ENCODE measurements at regions not wholly inside any gene's neighbourhood (a gene's known extent, or its start where the extent isn't known, plus 50 kb on each side); places are given as distances from the start of the nearest gene placed in this dataset.

DNA sequence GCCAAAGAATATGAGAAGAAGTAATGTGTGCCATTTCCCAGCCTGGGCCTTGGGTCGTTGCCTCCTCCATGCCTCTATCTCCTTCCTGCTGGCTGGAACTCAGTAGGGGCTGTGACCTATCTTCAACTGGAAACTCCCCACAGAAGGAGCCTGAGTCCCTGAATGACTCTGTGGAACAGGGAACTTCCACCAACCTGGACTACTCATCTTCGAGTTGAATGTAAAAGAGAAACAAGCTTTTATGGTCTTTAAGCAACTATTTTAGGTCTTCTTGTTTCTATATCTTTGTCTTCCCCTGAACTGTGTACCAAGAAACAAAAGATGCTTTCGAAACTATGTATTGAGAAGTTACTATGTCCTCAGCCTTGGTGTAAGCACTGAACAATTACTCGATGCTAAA, 355.3 kb upstream of the NR2F2 start:
- WGBS (ENCODE audit: low lambda C conversion rate) = 9% methylated on average over 4 of the region's 4 CpGs
- no peaks in the 10 kb centered on the region for H3K9me3 ChIP-seq (ENCODE audit: low read length)
- no peaks in the 10 kb centered on the region; a peak in 1 of 5 replicates for H3K27me3 ChIP-seq (ENCODE audit: control insufficient read depth in 1 of 2, insufficient read depth in 2 of 2, low read length in 2 of 2)
- TF ChIP-seq HCFC1 (IDR thresholded peaks at IDR 0.05; ENCODE audit: low read depth, low read length) = no peak
- TF ChIP-seq AGO2 (optimal IDR thresholded peaks at IDR 0.05; ENCODE audit: low read depth, low read length) = no peak
- no peak for TF ChIP-seq ZNF598 (CRISPR knock-in tag; IDR thresholded peaks at IDR 0.05; ENCODE audit: borderline replicate concordance)
- TF ChIP-seq SOX5 (CRISPR knock-in tag; IDR thresholded peaks at IDR 0.05; ENCODE audit: borderline replicate concordance) = no peak
- no peak for TF ChIP-seq SIX4 (CRISPR knock-in tag; IDR thresholded peaks at IDR 0.05)
- TF ChIP-seq ZBTB7A (CRISPR knock-in tag; IDR thresholded peaks at IDR 0.05) = no peak
- no peak for TF ChIP-seq PHF8 (CRISPR knock-in tag; IDR thresholded peaks at IDR 0.05)
- H3K27ac ChIP-seq (ENCODE audit: extremely low read length, insufficient read depth, low read length) = no peak overlapping the region
- CTCF ChIA-PET (ENCODE audit: low intra/inter-chr PET ratio, low total read pairs) = no interaction called here
- no peaks in the 10 kb centered on the region for H3K79me2 ChIP-seq (ENCODE audit: insufficient read depth, low read length)
- H3K36me3 ChIP-seq (replicated peaks in 1 of 2; ENCODE audit: control insufficient read depth in 1 of 2, insufficient read depth in 2 of 2, low read length in 2 of 2) = no peaks in the 10 kb centered on the region
- H4K20me1 ChIP-seq (ENCODE audit: insufficient read depth, low read length) = no peaks in the 10 kb centered on the region
- no peaks in the 10 kb centered on the region for H3K4me1 ChIP-seq (ENCODE audit: insufficient read depth, low read length)
- H3K9ac ChIP-seq (ENCODE audit: insufficient read depth, low read depth, low read length) = no peak overlapping the region
- POLR2A ChIA-PET = no interaction called here
- BruUV-seq (replicated peaks) = no TSS peak
- ATAC-seq = no peak
- H3K4me2 ChIP-seq (ENCODE audit: low read depth, low read length) = no peak overlapping the region
- no peak for FAIRE-seq
- intact Hi-C loops (cut with micrococcal nuclease; ENCODE audit: unreplicated experiment) (no loop called here), in situ Hi-C loops (cut with HindIII; ENCODE audit: extremely low pct_ligation_motif_present, low pct_unique_long_range_greater_than_20kb) (no loop called here)
- no peak for DNase-seq (ENCODE audit: low spot score)
- no peak overlapping the region for H3K4me3 ChIP-seq (replicated peaks in 1 of 3; ENCODE audit: insufficient read depth in 1 of 3, low read depth in 2 of 3, low read length in 3 of 3)
- H2AFZ ChIP-seq (ENCODE audit: low read length) = no peak overlapping the region

DNA sequence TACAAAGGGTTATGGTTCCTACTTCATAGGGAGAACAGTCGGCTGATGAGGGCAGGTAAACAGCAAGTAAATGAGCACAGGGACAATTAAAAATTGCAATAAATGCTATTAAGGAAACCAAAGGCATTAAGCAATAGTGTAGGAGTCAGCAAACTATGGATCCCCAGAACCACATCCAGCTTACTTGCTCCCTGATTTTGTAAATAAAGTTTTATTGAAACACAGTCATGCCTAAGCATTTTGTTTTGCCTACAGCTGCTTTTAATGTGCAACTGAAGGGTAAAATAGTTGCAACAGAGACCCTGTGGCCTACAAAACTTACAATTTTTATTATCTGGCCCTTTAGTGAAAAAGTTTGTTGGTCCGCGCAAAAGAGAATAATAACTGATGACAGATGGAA, 351.2 kb upstream of the NR2F2 start:
- Histone ChIP-seq H3K9ac (ENCODE audit: insufficient read depth, low read depth, low read length) (no peak overlapping the region), H3K4me1 (ENCODE audit: insufficient read depth, low read length) (no peaks in the 10 kb centered on the region), H4K20me1 (ENCODE audit: insufficient read depth, low read length) (no peaks in the 10 kb centered on the region), H3K36me3 (replicated peaks in 1 of 2; ENCODE audit: control insufficient read depth in 1 of 2, insufficient read depth in 2 of 2, low read length in 2 of 2) (no peaks in the 10 kb centered on the region), H3K9me3 (ENCODE audit: low read length) (no peaks in the 10 kb centered on the region), H3K79me2 (ENCODE audit: insufficient read depth, low read length) (no peaks in the 10 kb centered on the region), H3K27ac (ENCODE audit: extremely low read length, insufficient read depth, low read length) (no peak overlapping the region), H2AFZ (ENCODE audit: low read length) (no peak overlapping the region), H3K4me3 (replicated peaks in 1 of 3; ENCODE audit: insufficient read depth in 1 of 3, low read depth in 2 of 3, low read length in 3 of 3) (no peak overlapping the region), H3K27me3 (ENCODE audit: control insufficient read depth in 1 of 2, insufficient read depth in 2 of 2, low read length in 2 of 2) (no peaks in the 10 kb centered on the region; a peak in 1 of 5 replicates), H3K4me2 (ENCODE audit: low read depth, low read length) (no peak overlapping the region)
- CTCF ChIA-PET (ENCODE audit: low intra/inter-chr PET ratio, low total read pairs) = no interaction called here
- FAIRE-seq = no peak
- in situ Hi-C loops (cut with HindIII; ENCODE audit: extremely low pct_ligation_motif_present, low pct_unique_long_range_greater_than_20kb) = no loop called here
- DNase-seq (ENCODE audit: low spot score) = no peak
- intact Hi-C loops (cut with micrococcal nuclease; ENCODE audit: unreplicated experiment) = no loop called here
- 72% methylated on average over 3 of the region's 3 CpGs for WGBS (ENCODE audit: low lambda C conversion rate)
- no TSS peak for BruUV-seq (replicated peaks)
- POLR2A ChIA-PET = no interaction called here
- no peak for ATAC-seq
- TF ChIP-seq JUN (CRISPR knock-in tag; IDR thresholded peaks at IDR 0.05) = no peak
- TF ChIP-seq HDAC2 (CRISPR knock-in tag; IDR thresholded peaks at IDR 0.05) = no peak
- TF ChIP-seq, protein P1, sequence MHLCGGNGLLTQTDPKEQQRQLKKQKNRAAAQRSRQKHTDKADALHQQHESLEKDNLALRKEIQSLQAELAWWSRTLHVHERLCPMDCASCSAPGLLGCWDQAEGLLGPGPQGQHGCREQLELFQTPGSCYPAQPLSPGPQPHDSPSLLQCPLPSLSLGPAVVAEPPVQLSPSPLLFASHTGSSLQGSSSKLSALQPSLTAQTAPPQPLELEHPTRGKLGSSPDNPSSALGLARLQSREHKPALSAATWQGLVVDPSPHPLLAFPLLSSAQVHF (CRISPR knock-in tag; IDR thresholded peaks at IDR 0.05) = no peak
- no peak for TF ChIP-seq ZNF235 (CRISPR knock-in tag; IDR thresholded peaks at IDR 0.05; ENCODE audit: borderline replicate concordance)
- TF ChIP-seq, protein P2, sequence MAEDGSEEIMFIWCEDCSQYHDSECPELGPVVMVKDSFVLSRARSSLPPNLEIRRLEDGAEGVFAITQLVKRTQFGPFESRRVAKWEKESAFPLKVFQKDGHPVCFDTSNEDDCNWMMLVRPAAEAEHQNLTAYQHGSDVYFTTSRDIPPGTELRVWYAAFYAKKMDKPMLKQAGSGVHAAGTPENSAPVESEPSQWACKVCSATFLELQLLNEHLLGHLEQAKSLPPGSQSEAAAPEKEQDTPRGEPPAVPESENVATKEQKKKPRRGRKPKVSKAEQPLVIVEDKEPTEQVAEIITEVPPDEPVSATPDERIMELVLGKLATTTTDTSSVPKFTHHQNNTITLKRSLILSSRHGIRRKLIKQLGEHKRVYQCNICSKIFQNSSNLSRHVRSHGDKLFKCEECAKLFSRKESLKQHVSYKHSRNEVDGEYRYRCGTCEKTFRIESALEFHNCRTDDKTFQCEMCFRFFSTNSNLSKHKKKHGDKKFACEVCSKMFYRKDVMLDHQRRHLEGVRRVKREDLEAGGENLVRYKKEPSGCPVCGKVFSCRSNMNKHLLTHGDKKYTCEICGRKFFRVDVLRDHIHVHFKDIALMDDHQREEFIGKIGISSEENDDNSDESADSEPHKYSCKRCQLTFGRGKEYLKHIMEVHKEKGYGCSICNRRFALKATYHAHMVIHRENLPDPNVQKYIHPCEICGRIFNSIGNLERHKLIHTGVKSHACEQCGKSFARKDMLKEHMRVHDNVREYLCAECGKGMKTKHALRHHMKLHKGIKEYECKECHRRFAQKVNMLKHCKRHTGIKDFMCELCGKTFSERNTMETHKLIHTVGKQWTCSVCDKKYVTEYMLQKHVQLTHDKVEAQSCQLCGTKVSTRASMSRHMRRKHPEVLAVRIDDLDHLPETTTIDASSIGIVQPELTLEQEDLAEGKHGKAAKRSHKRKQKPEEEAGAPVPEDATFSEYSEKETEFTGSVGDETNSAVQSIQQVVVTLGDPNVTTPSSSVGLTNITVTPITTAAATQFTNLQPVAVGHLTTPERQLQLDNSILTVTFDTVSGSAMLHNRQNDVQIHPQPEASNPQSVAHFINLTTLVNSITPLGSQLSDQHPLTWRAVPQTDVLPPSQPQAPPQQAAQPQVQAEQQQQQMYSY (CRISPR knock-in tag; IDR thresholded peaks at IDR 0.05) = no peak
- no peak for TF ChIP-seq ZBTB38 (CRISPR knock-in tag; IDR thresholded peaks at IDR 0.05)
- no peak for TF ChIP-seq SALL2 (CRISPR knock-in tag; IDR thresholded peaks at IDR 0.05)
- TF ChIP-seq, protein P3, sequence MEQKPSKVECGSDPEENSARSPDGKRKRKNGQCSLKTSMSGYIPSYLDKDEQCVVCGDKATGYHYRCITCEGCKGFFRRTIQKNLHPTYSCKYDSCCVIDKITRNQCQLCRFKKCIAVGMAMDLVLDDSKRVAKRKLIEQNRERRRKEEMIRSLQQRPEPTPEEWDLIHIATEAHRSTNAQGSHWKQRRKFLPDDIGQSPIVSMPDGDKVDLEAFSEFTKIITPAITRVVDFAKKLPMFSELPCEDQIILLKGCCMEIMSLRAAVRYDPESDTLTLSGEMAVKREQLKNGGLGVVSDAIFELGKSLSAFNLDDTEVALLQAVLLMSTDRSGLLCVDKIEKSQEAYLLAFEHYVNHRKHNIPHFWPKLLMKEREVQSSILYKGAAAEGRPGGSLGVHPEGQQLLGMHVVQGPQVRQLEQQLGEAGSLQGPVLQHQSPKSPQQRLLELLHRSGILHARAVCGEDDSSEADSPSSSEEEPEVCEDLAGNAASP (CRISPR knock-in tag; IDR thresholded peaks at IDR 0.05; ENCODE audit: borderline replicate concordance) = no peak
- no peak for TF ChIP-seq FOXA1 (IDR thresholded peaks at IDR 0.05)
- TF ChIP-seq FOXA1 (CRISPR knock-in tag; IDR thresholded peaks at IDR 0.05) = no peak
- no peak for TF ChIP-seq ZNF598 (CRISPR knock-in tag; IDR thresholded peaks at IDR 0.05; ENCODE audit: borderline replicate concordance)
